ENCODE measurements at regions not wholly inside any gene's neighbourhood (a gene's known extent, or its start where the extent isn't known, plus 50 kb on each side); places are given as distances from the start of the nearest gene placed in this dataset.

- TF ChIP-seq POLR2A (IDR thresholded peaks at IDR 0.05) (no peak), CTCF (IDR thresholded peaks at IDR 0.05) (no peak)
These were observed 611.0 kb downstream of the NSUN3 start for GRCh38 chr3:94673876-94674275.

Measured in body of pancreas (tissue), 4 donors.